ENCODE measurements at regions not wholly inside any gene's neighbourhood (a gene's known extent, or its start where the extent isn't known, plus 50 kb on each side); places are given as distances from the start of the nearest gene placed in this dataset.

- TF ChIP-seq POLR2A (IDR thresholded peaks at IDR 0.05; ENCODE audit: borderline replicate concordance, extremely low read depth, insufficient read depth, insufficient read length) = no peak
- TF ChIP-seq MAX (IDR thresholded peaks at IDR 0.05) = no peak
- TF ChIP-seq SP1 (IDR thresholded peaks at IDR 0.05; ENCODE audit: low read depth) = no peak
- no peak for TF ChIP-seq EZH2 (IDR thresholded peaks at IDR 0.05)
- no peak for TF ChIP-seq ZNF274 (IDR thresholded peaks at IDR 0.05; ENCODE audit: low read depth, low read length)
- no peak for TF ChIP-seq EGR1 (IDR thresholded peaks at IDR 0.05; ENCODE audit: low read depth)
- no peak for TF ChIP-seq ZFX (IDR thresholded peaks at IDR 0.05)
- TF ChIP-seq SRF (IDR thresholded peaks at IDR 0.05; ENCODE audit: low read depth) = no peak
These were observed 108.2 kb downstream of the DIRAS3 start (continued) for GRCh38 chr1:67942274-67942673.

GRCh38 chr1:67941746-67942145, 108.5 kb upstream of the GNG12 start:
- CTCF ChIA-PET = no interaction called here

More at GRCh38 chr1:67941746-67942145, 108.5 kb upstream of the GNG12 start:
- TF ChIP-seq RAD21 (IDR thresholded peaks at IDR 0.05; ENCODE audit: low read depth) = no peak
- TF ChIP-seq SRF (IDR thresholded peaks at IDR 0.05; ENCODE audit: low read depth) = no peak
- no peak for TF ChIP-seq POLR2A (IDR thresholded peaks at IDR 0.05; ENCODE audit: borderline replicate concordance, extremely low read depth, insufficient read depth, insufficient read length)
- no peak for TF ChIP-seq CBX3 (IDR thresholded peaks at IDR 0.05; ENCODE audit: low read depth)
- no peak for TF ChIP-seq YY1 (IDR thresholded peaks at IDR 0.05; ENCODE audit: extremely low read depth, insufficient replicate concordance, low read depth, low read length)
- TF ChIP-seq EZH2phosphoT487 (IDR thresholded peaks at IDR 0.05; ENCODE audit: borderline replicate concordance) = no peak
- no peak for TF ChIP-seq SIN3A (IDR thresholded peaks at IDR 0.05; ENCODE audit: low read depth)
- TF ChIP-seq FOSL1 (IDR thresholded peaks at IDR 0.05; ENCODE audit: low read depth) = no peak
- TF ChIP-seq EZH2 (IDR thresholded peaks at IDR 0.05) = no peak
- TF ChIP-seq JUND (IDR thresholded peaks at IDR 0.05) = no peak
- TF ChIP-seq ZNF274 (IDR thresholded peaks at IDR 0.05; ENCODE audit: low read depth, low read length) = no peak
- TF ChIP-seq SP1 (IDR thresholded peaks at IDR 0.05; ENCODE audit: low read depth) = no peak
- no peak for TF ChIP-seq ZFX (IDR thresholded peaks at IDR 0.05)
- TF ChIP-seq ZBTB33 (IDR thresholded peaks at IDR 0.05; ENCODE audit: extremely low read depth, insufficient replicate concordance, low read length) = no peak
- TF ChIP-seq ELF1 (IDR thresholded peaks at IDR 0.05; ENCODE audit: borderline replicate concordance, low read depth) = no peak
- TF ChIP-seq CEBPB (IDR thresholded peaks at IDR 0.05; ENCODE audit: low read depth) = no peak
- no peak for TF ChIP-seq POLR2AphosphoS5 (IDR thresholded peaks at IDR 0.05; ENCODE audit: low read depth, low read length)
- no peak for TF ChIP-seq TCF7L2 (IDR thresholded peaks at IDR 0.05; ENCODE audit: borderline replicate concordance, extremely low read depth, insufficient read depth, insufficient read length)
- TF ChIP-seq EGR1 (IDR thresholded peaks at IDR 0.05; ENCODE audit: low read depth) = no peak
- Histone ChIP-seq H4K20me1 (ENCODE audit: insufficient read depth) (no peaks in the 10 kb centered on the region), H3K9me3 (ENCODE audit: control insufficient read depth in 1 of 2, insufficient read depth in 1 of 2, low read depth in 1 of 2, low read length in 2 of 2) (no peaks in the 10 kb centered on the region), H3K4me1 (ENCODE audit: control insufficient read depth in 1 of 2, insufficient read depth in 2 of 2, low read length in 2 of 2) (no peaks in the 10 kb centered on the region), H3K9me2 (ENCODE audit: insufficient read depth) (no peaks in the 10 kb centered on the region), H2AFZ (ENCODE audit: low read depth, low read length, poor library complexity, severe bottlenecking) (no peak overlapping the region), H3K36me3 (ENCODE audit: control insufficient read depth in 1 of 2, insufficient read depth in 2 of 2, low read length in 2 of 2) (no peaks in the 10 kb centered on the region), H3K9ac (ENCODE audit: low read length) (no peak overlapping the region), H3K27me3 (ENCODE audit: insufficient read depth, low read length) (no peaks in the 10 kb centered on the region), H3K4me3 (replicated peaks in 1 of 2; ENCODE audit: low read depth in 1 of 2, low read length in 2 of 2) (no peak overlapping the region), H3K27ac (ENCODE audit: low read depth, low read length) (no peak overlapping the region), H3K4me2 (ENCODE audit: low read length) (no peak overlapping the region), H3K79me2 (ENCODE audit: insufficient read depth, low read length) (no peaks in the 10 kb centered on the region)
- RAD21 ChIA-PET (ENCODE audit: low non-redundant PET in 1 of 2, low total read pairs in 2 of 2, uncharacterized antibody in 2 of 2, unreplicated experiment in 2 of 2) = no interaction called here
- POLR2A ChIA-PET = no interaction called here
- intact Hi-C loops (cut with micrococcal nuclease) = no loop called here
- DNase-seq (ENCODE audit: low read depth, low spot score) (no peak), ATAC-seq (no peak)
- BruUV-seq (replicated peaks) = no TSS peak
